GM12891 (cell line): ENCODE measurements at regions not wholly inside any gene's neighbourhood (a gene's known extent, or its start where the extent isn't known, plus 50 kb on each side); places are given as distances from the start of the nearest gene placed in this dataset.

ENCODE experiments used
- POLR2A ChIP-seq: IDR thresholded peaks from 2 replicates; pipeline ENCODE4 v1.6.1; 2011; ENCODE audit warnings: low read depth, low read length, control low read depth
- TAF1 ChIP-seq: IDR thresholded peaks from 2 replicates; pipeline ENCODE4 v1.6.1; 2011; ENCODE audit warnings: low read depth, low read length, control low read depth

DNA sequence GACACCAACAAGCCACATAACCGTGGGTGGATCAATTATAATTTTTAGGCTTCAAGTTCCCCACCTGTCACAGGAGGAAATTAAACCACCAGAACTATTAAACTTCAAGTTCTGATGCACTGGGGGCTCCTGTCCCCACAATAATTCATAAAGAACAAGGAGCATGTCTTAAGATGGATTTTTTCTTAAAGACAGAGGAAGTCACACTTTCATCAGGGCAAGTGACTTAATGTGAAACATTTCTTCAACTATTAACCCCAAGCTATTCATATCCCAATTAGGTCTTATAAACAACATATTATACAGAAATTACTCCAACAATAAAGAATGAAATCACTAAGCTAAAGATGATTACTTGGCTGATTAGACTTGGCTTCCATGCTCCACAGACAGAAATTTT is 292.5 kb downstream of the ETAA1 start:
- no peak for TF ChIP-seq POLR2A
- no peak for TF ChIP-seq TAF1
